Fibroblast of skin of right quadriceps (primary cell): ENCODE measurements at regions not wholly inside any gene's neighbourhood (a gene's known extent, or its start where the extent isn't known, plus 50 kb on each side); places are given as distances from the start of the nearest gene placed in this dataset.
"Not testable (repeated sequence)": the region's sequence is repeated elsewhere in the genome, so short reads cannot be mapped to it uniquely, and the experiment has no call there.

Experiments used
- DNase-seq: peaks from one replicate; pipeline ENCODE4 v3.0.0-alpha.2; 2013

DNA sequence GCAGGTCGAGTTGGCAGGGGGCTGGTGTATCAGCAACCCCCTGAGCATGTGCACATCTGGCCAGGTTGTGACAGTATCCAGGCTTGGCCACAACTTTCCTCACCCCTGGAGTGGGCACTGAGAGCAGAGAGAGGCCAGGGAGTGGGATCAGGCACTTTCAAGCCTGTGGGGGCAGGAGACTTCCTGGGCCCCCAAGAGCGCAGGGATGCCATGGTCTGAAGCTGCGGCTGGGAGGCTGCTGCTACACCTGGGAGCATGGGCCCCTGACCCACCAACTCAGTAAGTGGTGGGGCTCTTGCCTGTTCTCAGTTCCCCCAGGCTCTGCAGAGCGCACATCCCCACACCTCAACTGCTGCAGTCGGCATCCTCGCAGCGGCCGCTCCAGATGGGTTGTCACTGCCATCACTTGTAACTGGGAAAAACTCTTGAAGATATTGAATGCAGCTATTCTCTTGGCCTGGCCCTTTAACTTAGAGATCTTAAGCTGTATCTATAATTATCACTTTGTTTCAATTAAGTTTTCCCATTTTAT is 245.4 kb upstream of the SLITRK1 start:
- DNase-seq = no peak

DNA sequence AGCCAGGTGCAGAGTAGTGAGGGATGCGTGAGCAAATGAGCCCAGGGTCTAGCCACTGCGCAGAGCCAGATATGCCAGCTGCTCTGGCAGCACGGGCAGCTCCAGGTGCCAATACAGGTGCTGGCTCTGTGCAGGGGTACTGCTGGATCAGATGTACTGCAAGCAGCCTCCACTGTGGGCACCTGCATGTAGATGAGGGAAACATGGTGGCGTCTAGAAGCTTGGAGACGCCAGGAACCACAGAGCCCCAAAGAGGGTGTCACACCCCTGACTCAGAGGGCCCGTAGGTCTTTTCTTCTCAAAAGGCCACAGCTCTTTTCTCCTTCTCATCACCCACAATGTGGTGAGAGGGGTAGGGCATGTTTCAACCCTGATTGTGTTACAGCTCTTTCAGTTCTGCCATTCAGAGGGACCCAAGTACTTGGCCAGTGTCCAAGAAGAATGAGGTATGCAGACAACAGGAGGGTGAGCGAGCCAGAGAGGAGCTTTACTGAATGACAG is 244.4 kb upstream of the SLITRK1 start:
- peak; percentile 10 for DNase-seq

DNA sequence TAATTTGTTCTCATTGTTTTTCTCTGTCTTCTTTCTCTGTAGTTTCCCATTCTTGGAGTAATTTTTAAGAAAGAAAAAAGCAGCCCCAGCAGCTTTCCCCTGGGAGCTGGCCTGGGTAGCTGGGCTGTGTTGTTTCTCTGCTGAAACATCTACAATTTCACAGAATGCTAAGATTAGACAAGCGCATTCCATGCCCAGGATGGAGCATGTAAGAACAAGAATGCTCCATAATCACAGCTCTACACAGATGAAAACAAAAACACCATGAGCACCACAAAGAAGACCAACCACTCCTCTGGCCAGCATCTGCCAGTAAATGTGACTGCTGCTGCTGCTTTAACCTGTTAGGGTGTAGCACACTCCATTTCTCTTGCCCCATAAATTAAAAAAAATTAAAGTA is 239.2 kb upstream of the SLITRK1 start:
- DNase-seq = peak; percentile 18

DNA sequence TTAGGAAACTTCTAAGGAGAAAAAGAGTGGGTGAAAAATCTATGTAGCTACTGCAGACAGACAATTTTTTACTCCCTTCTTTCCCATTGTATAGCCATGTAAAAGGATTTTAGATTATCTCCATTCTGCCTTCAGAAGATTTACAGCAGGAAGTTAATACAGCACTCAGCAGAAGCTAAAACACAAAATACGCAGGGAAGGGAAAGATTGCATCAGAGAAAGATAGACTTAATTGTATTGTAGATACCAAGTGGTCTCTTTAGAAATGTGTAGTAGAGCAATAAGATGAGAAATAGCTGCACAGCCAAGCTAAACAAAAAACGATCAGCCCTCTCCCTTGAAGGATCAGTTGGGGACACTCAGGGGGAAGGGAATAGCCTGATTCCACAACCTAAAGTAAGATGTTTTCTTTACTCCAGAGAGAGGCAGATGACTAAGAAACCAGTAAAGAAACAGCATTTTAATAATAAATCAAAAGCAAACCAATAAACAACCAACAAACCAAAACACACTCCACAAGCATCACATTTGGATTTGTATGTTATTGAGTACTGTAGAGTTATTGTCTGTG is 236.7 kb upstream of the SLITRK1 start:
- DNase-seq = peak; percentile 24

DNA sequence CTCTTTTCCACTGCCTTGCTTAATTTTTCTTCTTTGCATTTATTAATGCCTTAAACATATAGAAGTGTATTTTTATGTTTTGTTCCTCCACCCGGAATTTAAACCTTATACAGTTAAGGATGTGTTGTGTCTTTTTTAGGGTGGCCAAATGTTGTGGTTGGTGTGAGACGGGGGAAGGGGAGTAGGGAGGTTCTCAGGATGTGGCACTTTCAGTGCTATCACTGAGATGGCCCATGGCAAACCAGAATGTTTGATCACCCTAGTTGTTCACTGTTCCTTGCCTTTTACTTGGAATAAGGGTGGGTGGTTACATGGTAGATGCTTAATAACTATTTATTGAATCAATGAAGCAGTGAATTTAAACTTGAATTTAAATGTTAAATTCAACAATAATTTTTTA is 216.0 kb upstream of the SLITRK1 start:
- DNase-seq = no peak

DNA sequence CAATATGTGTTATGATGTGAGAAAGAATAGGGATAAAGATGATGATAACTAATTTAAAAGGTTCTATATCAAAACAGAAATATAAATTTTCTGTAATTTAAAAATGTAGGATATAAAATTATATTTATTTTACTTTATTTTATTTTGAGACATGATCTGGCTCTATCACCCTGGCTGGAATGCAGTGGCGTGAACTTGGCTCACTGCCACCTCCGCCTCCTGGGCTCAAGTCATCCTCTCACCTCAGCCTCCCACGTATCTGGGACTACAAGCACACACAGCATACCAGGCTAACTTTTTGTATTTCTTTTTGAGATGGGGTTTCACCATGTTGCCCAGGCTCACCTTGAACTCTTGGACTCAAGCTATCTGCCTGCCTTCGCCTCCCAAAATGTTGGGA is 214.9 kb upstream of the SLITRK1 start:
- no peak for DNase-seq

DNA sequence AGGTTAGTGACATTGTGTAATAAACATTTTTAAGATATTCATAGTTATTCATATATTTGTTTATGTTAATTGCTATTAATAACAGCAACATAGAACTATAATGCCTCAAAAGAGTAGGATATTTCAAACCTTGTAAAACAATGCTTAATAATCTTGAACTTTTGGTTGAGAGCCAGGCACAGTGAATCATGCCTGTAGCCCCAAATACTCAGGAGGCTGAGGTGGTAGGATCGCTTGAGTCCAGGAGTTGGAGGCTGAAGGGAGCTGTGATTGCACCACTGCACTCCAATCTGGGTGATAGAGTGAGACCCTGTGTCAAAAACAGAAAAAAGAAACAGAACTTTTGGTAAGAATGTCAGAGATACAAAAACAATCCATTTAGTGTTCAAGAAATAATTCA is 213.9 kb upstream of the SLITRK1 start:
- peak; percentile 16 for DNase-seq

DNA sequence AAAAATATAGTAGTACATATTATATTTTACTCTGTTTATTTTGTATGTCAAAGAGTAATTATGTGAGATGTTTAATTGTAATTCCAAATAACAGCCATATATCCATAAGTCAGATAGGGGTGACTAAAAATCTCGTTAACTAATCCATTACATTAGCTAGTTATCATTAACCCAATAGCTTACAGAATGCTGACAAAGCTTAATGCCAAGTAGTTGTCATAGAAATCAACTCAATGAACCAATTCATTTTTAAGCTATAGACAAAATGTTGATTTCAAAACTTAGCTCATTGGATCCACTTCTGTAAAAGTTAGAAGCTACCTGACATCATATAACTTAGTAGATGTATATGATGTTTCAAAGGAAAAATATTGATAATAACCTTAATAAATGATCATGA is 206.7 kb upstream of the SLITRK1 start:
- DNase-seq = no peak

DNA sequence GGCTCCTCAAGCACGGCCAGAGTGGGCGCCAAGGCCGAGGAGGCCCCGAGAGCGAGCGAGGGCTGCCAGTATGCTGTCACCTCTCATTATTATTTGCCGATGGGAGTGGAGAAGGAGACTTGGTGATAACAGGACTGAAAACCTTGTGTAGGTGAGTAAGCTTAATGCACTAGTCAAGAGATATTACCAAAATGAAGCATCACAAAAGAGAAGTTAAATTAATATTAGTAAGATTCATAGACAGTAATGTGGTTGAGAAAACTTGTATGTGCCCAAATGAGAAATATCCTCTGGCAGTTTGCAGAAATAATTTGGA is 204.5 kb upstream of the SLITRK1 start:
- no peak for DNase-seq

DNA sequence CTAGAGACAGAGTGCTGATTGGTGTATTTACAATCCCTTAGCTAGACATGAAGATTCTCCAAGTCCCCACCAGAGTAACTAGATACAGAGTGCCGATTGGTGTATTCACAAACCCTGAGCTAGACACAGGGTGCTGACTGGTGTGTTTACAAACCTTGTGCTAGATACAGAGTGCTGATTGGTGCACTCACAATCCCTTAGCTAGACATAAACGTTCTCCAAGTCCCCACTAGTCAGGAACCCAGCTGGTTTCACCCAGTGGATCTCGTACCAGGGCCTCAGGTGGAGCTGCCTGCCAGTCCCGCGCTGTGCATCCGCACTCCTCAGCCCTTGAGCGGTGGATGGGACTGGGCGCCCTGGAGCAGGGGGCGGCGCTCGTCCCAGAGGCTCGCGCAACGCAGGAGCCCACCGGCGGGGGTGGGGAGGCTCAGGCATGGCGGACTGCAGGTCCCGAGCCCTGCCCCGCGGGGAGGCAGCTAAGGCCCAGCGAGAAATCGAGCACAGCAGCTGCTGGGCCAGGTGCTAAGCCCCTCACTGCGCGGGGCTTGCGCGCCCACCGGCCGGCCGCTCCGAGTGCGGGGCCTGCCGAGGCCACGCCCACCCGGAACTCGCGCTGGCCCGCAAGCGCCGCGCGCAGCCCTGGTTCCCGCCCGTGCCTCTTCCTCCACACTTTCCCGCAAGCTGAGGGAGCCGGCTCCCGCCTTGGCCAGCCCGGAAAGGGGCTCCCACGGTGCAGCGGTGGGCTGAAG is 204.0 kb upstream of the SLITRK1 start:
- not testable (repeated sequence) for DNase-seq

DNA sequence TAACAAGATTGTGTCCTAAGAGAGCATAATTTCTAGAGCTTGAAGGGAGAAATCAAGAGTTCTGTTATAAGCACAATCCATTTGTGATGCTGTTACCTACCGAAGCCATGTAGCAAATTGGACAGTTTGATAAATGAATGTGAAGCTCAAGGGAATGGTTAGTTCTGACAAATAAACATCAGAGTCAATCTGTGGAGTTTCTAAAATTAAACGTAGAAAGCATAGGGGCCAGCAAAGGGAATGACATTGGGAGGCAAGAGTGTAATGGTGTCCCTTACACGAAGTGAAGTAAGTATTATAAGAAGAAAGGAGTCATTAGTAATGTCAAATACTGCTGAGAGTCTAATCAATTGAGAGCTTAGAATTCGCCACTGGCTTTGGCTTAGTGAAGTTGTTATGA is 200.2 kb upstream of the SLITRK1 start:
- DNase-seq = no peak

DNA sequence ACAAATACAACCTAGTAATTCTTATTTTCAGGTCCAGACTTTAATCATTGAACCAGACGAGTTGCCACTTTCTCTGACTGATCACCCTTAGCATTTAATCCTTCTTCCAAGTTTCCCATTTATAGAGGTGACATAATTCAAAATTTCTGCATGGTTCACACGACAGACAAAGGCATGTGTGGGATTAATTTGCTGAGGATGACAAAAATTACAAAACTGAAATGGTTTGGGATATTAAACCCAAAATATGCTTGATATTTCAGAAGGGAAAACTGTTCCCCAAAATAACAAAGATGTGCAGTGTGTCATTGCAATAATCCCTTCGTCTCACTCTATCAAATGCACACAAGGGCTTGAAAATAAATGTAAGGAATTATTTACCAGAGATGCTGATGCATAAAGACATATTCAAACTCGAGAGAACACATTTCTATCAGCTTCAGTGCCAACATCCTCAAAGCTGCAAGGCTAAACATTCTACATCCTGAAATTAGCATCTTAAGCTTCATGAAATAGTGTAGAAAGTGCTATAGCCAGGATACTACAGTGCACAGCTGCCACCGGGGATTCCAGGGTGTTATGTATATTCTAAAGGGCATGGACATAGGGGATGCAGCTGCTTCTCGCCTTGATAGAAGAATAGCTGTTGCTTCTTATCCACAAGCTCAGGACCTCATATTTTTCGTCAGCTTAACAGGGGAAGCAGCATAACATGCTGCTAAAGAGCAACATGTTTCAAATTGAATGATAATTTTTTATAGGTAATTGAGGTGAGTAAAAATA is 198.7 kb upstream of the SLITRK1 start:
- DNase-seq = no peak

DNA sequence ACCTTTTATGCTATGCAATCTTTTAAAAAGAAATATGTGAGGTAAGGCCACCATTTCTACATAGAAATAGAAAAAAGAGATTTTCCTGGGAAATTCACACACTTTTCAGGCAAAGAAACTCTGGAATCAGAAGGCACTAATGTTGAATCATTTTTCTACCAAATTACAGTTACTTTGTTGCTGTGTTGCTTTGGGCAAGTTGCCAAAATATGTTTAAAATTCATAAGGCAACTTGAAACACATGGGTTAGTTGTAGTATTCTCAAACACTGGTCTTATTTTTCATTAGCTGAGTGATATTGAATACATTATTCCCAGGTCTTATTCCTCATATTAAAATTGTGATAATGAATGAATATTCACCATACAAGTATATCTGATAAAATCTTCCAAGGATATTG is 195.0 kb upstream of the SLITRK1 start:
- peak; percentile 8 for DNase-seq

DNA sequence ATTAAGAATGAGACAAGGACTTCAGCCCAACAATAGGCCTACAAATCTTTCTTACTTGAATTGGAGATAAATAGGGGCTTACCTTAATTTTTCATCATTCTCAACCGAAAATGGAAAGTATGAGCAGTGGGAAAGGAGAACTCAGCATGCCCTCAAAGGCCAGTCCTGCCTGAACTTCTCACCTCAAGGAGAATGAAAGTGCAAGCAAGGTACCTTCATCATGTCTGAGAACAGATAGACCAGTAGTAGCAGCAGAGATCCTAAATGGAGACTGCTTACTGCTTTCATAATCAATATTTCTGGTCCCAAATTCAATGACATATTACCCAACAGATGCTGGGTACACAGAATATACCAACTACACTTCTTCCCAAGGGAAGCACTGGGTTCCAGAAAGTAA is 194.0 kb upstream of the SLITRK1 start:
- no peak for DNase-seq

DNA sequence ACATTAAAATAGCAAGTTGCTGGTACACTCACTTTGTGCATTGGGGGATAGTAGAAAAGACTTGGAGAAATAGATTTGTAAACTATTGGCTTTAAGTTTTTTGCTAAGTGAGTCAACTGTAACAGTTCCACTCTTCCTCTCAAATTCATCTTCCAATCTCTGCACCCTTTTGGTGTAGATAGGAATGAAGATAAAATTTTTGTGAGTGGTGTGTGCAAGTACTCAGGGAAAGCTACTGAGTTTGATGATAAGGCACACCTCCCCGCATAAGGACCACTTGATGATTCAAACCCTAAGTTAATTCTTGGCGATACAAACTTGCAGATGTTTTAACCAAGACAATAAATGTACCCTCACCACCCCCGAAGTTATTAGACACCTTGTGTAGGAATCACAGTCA is 168.3 kb upstream of the SLITRK1 start:
- DNase-seq = peak; percentile 76

DNA sequence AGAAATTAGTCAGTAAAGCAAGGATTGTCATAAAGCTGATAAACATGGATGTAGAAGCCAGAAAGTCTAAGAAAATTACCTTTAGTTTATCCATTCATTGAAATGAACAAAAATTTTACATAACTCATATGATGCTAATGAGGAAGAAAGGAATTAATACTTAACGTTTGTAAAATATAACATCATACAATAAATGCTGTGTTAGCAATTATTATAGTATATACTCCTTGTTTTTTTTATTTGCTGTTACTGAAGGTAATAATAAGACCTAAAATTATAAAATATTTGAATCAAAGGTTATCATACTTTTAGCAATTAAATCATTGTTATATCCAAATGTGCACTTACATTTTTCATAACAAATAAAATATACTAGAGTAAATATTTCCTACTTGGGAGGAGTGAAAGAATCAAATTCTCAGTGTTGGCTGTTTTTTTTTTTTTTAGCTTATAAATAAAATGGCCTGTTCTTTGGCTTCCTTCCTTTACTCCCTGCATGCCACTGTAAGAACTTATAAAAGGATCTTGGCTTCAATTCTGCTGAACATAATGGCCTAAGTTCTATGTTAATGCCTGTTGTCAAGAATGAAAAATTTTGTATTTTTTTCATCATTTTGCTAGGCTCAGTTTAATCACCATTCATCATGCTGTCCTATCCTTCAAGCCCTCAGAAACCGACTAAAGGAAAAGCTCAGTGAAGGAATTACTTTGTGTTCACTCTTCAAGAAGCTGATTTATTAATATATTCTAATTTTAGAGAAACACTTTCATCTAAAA is 167.4 kb upstream of the SLITRK1 start:
- no peak for DNase-seq

DNA sequence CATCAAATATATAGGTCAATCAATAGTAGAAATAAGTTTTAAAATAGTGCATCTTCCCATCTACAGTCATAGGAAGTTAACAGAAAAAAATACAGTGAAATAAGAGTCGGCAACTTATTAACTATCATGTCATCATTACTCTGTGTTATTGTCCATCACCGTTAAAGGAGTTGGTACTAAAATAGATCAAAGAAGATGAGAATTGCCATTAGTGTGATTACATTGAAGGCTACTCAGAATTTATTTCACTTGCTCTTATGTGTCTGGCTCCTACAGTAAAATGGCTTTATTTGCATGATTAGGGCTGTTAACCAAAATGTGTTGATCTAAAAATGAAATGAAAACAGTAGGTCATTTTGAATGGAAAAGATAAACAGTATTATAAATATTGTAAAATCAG is 162.5 kb upstream of the SLITRK1 start:
- DNase-seq = no peak

DNA sequence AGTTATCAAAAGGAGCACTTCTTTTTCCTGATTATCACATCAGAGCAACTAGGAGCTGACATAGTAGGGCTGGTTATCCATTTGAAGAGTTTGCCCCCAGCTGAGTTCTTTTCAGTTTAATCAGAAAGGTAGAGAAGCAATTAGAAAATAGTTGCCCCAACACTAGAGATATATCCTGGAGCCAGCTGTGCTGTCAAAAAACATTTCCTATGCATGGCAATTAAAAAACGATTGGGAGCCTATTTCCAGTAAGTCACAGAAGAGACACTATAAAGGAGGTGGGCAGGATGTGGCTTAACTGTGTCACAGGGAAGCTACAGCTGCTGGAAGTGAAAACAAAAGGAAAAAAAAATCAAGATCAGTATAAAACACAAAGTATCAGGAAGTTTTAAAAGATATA is 155.7 kb upstream of the SLITRK1 start:
- DNase-seq = no peak

DNA sequence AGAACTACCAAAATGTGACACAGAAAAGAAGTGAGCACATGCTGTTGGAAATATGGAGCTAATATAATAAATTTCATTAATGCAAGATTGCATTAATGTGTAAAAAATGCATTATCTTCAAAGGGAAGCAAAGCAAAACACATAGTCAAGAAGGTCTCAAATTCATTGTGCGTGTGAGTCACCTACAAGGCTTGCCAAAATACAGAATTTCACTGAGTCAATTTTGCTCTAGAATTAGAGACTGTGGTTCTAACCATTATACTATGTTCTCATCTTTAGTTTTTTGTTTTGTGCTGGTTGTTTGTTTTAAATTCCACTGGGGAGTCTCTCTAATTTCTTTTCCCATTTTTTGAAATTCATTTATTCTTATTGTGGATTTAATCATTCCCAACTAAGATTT is 149.8 kb upstream of the SLITRK1 start:
- DNase-seq = peak; percentile 13

DNA sequence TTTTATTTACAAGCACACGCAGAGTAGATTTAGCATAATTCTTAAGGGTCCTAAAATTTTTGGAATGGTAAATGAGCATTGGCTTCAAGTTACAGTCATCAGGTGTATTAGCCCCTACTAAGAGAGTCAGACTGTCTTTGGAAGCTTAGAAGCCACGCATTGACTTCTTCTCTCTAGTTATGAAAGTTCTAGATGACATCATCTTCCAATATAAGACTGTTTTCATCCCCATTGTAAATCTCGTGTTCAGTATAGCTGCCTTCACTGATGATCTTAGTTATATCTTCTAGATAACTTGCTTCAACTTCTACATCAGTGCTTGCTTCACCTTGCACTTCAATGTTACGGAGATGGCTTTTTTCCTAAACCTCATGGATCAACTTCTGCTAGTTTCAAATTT is 148.8 kb upstream of the SLITRK1 start:
- DNase-seq = no peak

DNA sequence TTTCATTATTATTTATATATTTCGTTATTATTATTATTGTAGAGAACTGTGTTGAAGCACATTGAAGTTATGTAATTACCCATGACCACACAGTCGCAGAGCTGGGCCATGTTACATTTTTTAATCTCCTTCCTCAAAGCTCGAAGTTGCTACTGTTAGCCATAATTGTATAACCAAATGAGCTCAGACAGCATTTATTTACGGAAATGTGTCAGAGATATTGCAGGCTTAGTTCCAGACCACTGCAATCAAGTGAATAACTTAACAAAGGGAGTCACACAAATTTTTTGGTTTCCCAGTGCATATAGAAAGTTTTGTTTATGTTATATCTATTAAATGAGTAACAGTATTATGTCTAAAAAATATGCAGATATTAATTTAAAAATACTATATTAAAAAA is 147.1 kb upstream of the SLITRK1 start:
- DNase-seq = peak; percentile 5

DNA sequence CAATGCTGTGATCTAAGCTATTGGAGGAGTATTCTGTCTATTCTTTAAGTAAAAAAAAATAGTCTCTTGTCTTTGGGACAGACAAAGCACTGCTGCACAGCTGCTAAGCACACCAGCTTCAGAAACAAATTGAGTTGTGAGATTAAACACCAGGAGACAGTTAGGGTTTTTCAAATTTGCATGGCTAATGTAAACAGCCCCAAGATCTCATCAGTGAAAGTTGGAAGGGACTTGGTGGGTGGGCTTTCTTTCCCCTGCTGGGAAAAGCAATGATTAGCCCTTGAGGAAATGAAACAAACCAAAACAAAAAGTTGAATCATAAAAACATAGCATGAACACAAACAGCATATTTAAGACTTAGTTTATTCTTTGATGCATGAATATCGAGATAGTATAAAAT is 143.6 kb upstream of the SLITRK1 start:
- no peak for DNase-seq

DNA sequence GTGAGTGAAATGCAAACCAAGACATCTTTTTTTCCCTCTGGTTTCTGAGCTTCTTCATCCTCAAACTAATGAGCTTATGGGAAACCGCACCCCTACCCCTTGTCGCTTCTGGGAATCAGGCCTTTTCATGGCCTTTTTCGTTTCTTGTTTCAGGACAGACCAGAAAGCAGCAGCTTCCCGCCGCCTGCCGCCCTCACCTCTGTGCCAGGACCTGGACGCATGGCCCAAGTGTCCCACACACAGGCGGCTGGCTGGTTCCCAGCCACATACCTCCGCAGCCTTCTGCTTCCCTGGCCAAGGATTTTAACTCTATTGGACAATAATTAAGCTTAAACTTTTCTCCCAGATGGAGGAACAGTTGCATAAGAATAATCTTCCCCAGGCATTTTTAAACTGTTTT is 114.1 kb upstream of the SLITRK1 start:
- no peak for DNase-seq
